MM.1S (cell line): ENCODE measurements at regions not wholly inside any gene's neighbourhood (a gene's known extent, or its start where the extent isn't known, plus 50 kb on each side); places are given as distances from the start of the nearest gene placed in this dataset.
"Not testable (repeated sequence)": the region's sequence is repeated elsewhere in the genome, so short reads cannot be mapped to it uniquely, and the experiment has no call there.

Source experiments
- CTCF ChIP-seq: fragments of 300-600 bp; sonication (generic); IDR thresholded peaks from 2 replicates; pipeline ENCODE4 v1.5.1; 2016; ENCODE audit warnings: antibody characterized with exemption, low read length, mixed read lengths
- EZH2phosphoT487 ChIP-seq: fragments of 300-600 bp; sonication (generic); IDR thresholded peaks from 2 replicates; pipeline ENCODE4 v1.6.1; 2018; ENCODE audit warnings: antibody characterized with exemption, low read length

GRCh38 chr16:21350851-21351250 is 72.8 kb upstream of the CRYM start:
- not testable (repeated sequence) for TF ChIP-seq CTCF, EZH2phosphoT487
